Activated CD8-positive, alpha-beta T cell treated with anti-CD3 and anti-CD28 coated beads for 36 hours (primary cell): ENCODE measurements at regions not wholly inside any gene's neighbourhood (a gene's known extent, or its start where the extent isn't known, plus 50 kb on each side); places are given as distances from the start of the nearest gene placed in this dataset.

ENCODE experiments used
- ATAC-seq: fragments of 200-7000 bp; cut with Tn5 transposase; one replicate; pipeline ENCODE4 v1.10.0; 2021; ENCODE audit warnings: mild to moderate bottlenecking, moderate library complexity
- CTCF ChIA-PET: fragments of 350-600 bp; sonication (Branson Sonifier 250); formaldehyde crosslinking; loops from one replicate; lab custom pipeline; 2021; ENCODE audit warnings: antibody characterized with exemption; lab: Charles Lee
- POLR2A ChIA-PET: fragments of 350-600 bp; sonication (Branson Sonifier 250); formaldehyde crosslinking; loops from one replicate; lab custom pipeline; 2021; ENCODE audit warnings: antibody characterized with exemption; lab: Charles Lee
- DNase-seq: peaks from one replicate; pipeline ENCODE4 v3.0.0-alpha.2; 2020
- H3K27ac Mint-ChIP-seq: one replicate; pipeline ENCODE4 v1.8.0; 2021; ENCODE audit warnings: mild to moderate bottlenecking, mixed read lengths
- H3K27me3 Mint-ChIP-seq: one replicate; pipeline ENCODE4 v1.8.0; 2021; ENCODE audit warnings: mixed read lengths
- H3K36me3 Mint-ChIP-seq: one replicate; pipeline ENCODE4 v1.8.0; 2021; ENCODE audit warnings: low read depth, mixed read lengths
- H3K4me1 Mint-ChIP-seq: one replicate; pipeline ENCODE4 v1.8.0; 2021; ENCODE audit warnings: low read depth, mixed read lengths
- H3K4me3 Mint-ChIP-seq: one replicate; pipeline ENCODE4 v1.8.0; 2021; ENCODE audit warnings: mild to moderate bottlenecking, moderate library complexity, mixed read lengths
- H3K9me3 Mint-ChIP-seq: one replicate; pipeline ENCODE4 v1.8.0; 2021; ENCODE audit warnings: mixed read lengths
- CTCF ChIP-seq: fragments of 200-600 bp; IDR thresholded peaks from one replicate; pipeline ENCODE4 v1.8.0; 2022; ENCODE audit warnings: antibody characterized with exemption, mild to moderate bottlenecking
- intact Hi-C: fragments of 100-400 bp; cut with micrococcal nuclease; formaldehyde crosslinking; loops from one replicate; pipeline ENCODE4 v1.10.0; 2022

- Mint-ChIP-seq H3K4me3 (no peak overlapping the region), H3K36me3 (no peaks in the 10 kb centered on the region), H3K27me3 (no peaks in the 10 kb centered on the region), H3K9me3 (no peaks in the 10 kb centered on the region), H3K27ac (no peak overlapping the region), H3K4me1 (no peaks in the 10 kb centered on the region)
- CTCF ChIA-PET: no interaction called here
- DNase-seq (no peak), ATAC-seq (no peak)
- TF ChIP-seq CTCF: no peak
- intact Hi-C loops: no loop called here
- POLR2A ChIA-PET: no interaction called here
Measured at GRCh38 chr4:144298519-144298918, 158.0 kb upstream of the GYPA start.

DNA sequence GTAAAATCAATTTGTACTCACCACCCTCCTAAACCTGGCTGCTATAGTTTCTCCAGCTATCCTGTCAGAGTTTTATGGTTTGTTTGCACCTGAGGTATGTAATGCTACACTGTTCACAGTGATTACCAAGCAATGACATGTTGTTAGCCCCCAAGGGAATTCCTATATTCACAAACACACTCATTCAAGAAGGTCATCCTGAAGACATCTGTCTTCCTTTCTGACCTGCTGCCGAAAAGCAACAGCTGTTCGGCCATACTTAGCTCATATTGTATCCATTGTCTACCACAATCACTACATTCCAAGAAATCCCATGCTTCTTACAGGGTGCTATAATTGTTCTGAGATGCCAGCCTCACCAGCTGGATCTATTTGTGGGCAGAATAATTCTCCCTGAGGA lies 160.1 kb upstream of the GYPA start:
- H3K9me3 Mint-ChIP-seq: no peaks in the 10 kb centered on the region
- intact Hi-C loops: no loop called here
- H3K27me3 Mint-ChIP-seq: no peaks in the 10 kb centered on the region
- H3K4me3 Mint-ChIP-seq: no peak overlapping the region
- CTCF ChIA-PET: no interaction called here
- DNase-seq: no peak
- POLR2A ChIA-PET: no interaction called here
- H3K36me3 Mint-ChIP-seq: no peaks in the 10 kb centered on the region
- no peak overlapping the region for H3K27ac Mint-ChIP-seq
- no peak for TF ChIP-seq CTCF
- ATAC-seq: no peak
- no peaks in the 10 kb centered on the region for H3K4me1 Mint-ChIP-seq

DNA sequence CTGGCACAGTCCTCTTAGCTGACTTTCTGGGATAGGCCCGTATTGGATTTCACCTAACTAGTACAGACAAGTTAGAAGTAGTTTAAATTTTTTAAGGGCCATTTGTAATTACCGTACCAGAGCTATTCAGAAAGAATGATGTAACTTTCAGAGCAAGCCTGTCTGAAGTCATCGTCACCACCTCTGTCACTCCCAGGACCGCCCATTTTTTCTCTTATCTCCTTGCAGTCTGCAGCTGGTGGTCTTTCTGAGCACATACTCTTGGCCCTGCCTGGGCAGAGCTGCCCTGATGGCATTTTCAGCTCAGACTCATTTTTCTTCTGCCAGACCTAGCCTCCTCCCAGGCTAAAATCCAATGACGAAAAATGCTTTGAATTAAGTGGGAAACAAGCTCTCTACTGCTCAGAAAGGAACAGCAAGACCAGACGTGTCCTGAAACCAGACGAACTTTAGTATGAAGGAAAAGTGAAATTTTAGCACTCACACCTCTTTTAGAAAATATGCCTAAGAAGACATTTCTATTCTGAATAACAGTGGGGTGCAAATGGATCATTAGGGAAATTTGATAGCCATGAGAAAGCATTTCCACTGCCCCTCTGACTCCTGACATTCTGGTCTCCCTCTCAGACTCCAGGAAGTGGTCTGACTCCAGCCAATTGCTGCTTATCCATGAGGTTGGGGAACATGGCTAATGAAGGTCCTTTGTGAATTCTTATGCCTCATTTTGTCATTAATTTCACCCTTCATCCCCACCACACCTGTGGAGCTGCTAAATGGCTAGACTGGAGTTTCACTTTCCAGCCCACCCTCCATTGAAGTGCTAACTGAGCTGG lies 162.4 kb upstream of the GYPA start:
- no peaks in the 10 kb centered on the region for H3K36me3 Mint-ChIP-seq

DNA sequence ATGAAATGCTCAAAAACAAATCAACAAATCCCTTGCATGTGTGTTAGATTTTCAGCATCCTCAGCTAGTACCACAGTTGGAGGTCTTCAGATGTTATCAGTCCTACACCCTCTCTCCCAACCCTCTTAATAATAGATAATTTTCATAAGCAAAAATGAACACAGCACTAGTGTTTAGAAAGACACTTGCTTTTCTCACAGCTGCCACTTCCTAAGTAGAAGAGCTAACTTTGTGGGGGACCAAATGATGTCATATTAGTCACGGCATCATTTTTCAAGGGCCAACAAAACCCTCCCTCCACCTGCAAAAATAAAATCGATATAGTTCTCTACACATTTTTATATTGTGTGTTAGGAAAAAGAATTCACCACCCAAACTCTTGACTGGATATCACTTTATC lies 163.5 kb upstream of the GYPA start:
- ChIA-PET CTCF (interaction anchor here (1.0 kb wide), 1 partner anchor 8 kb away, joined by 3 read pairs; no protein-coding TSS in a partner anchor), POLR2A (no interaction called here)
- Mint-ChIP-seq H3K4me3 (no peak overlapping the region), H3K27ac (no peak overlapping the region), H3K4me1 (no peaks in the 10 kb centered on the region), H3K36me3 (no peaks in the 10 kb centered on the region), H3K27me3 (no peaks in the 10 kb centered on the region), H3K9me3 (no peaks in the 10 kb centered on the region)
- intact Hi-C loops: no loop called here
- ATAC-seq: no peak
- DNase-seq: no peak
- no peak for TF ChIP-seq CTCF

More for the DNA sequence above, 162.4 kb upstream of the GYPA start:
- ChIA-PET POLR2A (no interaction called here), CTCF (interaction anchor here (1.0 kb wide), 1 partner anchor 9 kb away, joined by 3 read pairs; no protein-coding TSS in a partner anchor)
- Mint-ChIP-seq H3K9me3 (no peaks in the 10 kb centered on the region), H3K27ac (no peak overlapping the region), H3K27me3 (no peaks in the 10 kb centered on the region), H3K4me3 (no peak overlapping the region), H3K4me1 (no peaks in the 10 kb centered on the region)
- intact Hi-C loops: no loop called here
- DNase-seq (no peak), ATAC-seq (no peak)
- TF ChIP-seq CTCF: no peak

DNA sequence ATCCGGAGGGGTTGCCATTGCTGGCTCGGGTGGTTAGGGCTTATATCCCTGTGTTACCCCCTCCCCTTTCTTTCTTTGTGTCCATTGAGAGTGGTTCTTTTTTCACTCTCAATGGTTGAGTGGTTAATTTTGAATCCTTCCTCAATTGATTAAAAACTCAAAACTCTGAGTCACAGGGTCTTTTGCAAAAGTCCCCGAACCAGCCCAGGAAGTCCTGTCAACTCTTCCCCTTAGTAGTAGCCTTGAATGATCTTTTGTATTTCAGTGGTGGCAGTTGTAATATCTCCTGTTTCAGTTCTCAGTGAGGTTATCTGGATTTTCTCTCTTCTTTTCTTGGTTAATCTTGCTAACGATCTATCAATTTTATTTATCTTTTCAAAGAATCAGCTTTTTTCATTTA lies 170.0 kb upstream of the GYPA start:
- ATAC-seq: no peak
- CTCF ChIA-PET: no interaction called here
- H3K4me1 Mint-ChIP-seq: no peaks in the 10 kb centered on the region
- H3K4me3 Mint-ChIP-seq: no peak overlapping the region
- H3K27ac Mint-ChIP-seq: no peak overlapping the region
- no peak for DNase-seq
- POLR2A ChIA-PET: no interaction called here
- H3K27me3 Mint-ChIP-seq: no peaks in the 10 kb centered on the region
- TF ChIP-seq CTCF: no peak
- H3K36me3 Mint-ChIP-seq: peaks cover 2% of the 10 kb centered on the region
- H3K9me3 Mint-ChIP-seq: peaks cover 10% of the 10 kb centered on the region
- intact Hi-C loops: no loop called here
